Stomach (tissue), 8 donors: ENCODE measurements at regions not wholly inside any gene's neighbourhood (a gene's known extent, or its start where the extent isn't known, plus 50 kb on each side); places are given as distances from the start of the nearest gene placed in this dataset.
A peak's percentile ranks its signal among the peaks of the same experiment; 100 is the strongest.

Source experiments
- DNase-seq, 2 donors: peaks; one replicate each; pipeline versions ENCODE4 v3.0.0 to v3.0.0-alpha.2; 2013 to 2019
- H3K27ac ChIP-seq, 5 donors: fragments of 200-600 bp in 4 of 5; sonication (generic) in 4 of 5; one replicate each; pipeline ENCODE4 v1.5.1; 2013 to 2019; ENCODE audit warnings: mild to moderate bottlenecking in 1 of 5, moderate library complexity in 1 of 5
- H3K27me3 ChIP-seq, 3 donors: fragments of 200-600 bp; sonication (generic); one replicate each; pipeline ENCODE4 v1.5.1; 2017 to 2019; ENCODE audit warnings: mixed run types in 1 of 3
- H3K36me3 ChIP-seq, 4 donors: fragments of 200-600 bp; sonication (generic); 1 replicate in 3 of 4; 2 replicates in 1 of 4; pipeline ENCODE4 v1.5.1; 2016 to 2019
- H3K4me1 ChIP-seq, 4 donors: fragments of 200-600 bp; sonication (generic); one replicate each; pipeline ENCODE4 v1.5.1; 2016 to 2019
- H3K4me3 ChIP-seq, 4 donors: fragments of 200-600 bp; sonication (generic) in 3 of 4; one replicate each; pipeline ENCODE4 v1.5.1; 2016 to 2019; ENCODE audit warnings: mild to moderate bottlenecking in 1 of 4
- H3K9me3 ChIP-seq, 4 donors: fragments of 200-600 bp; sonication (generic); one replicate each; pipeline ENCODE4 v1.5.1; 2016 to 2019
- EP300 ChIP-seq: sonication (generic); formaldehyde crosslinking; IDR thresholded peaks from one replicate; pipeline ENCODE4 v1.6.1; 2017; ENCODE audit warnings: antibody characterized with exemption
- POLR2A ChIP-seq, 4 donors: fragments of 450-650 bp; IDR thresholded peaks; one replicate each; pipeline ENCODE4 v1.6.1; 2016; ENCODE audit warnings: antibody characterized with exemption in 4 of 4, control low read depth in 2 of 4, mild to moderate bottlenecking in 1 of 4, moderate library complexity in 1 of 4
- POLR2AphosphoS5 ChIP-seq, 3 donors: sonication (generic); formaldehyde crosslinking; IDR thresholded peaks; one replicate each; pipeline ENCODE4 v1.6.1; 2016; ENCODE audit warnings: antibody characterized with exemption in 3 of 3
- WGBS, 5 donors: extraction: QIAGEN DNeasy Blood & Tissue Kit in 3 of 5; methylation state at CpG; one replicate each; pipeline versions ENCODE4 v1.1.5 to v1.1.7; 2013 to 2018; 5-methylcytosine and 5-hydroxymethylcytosine counted together
- intact Hi-C: fragments of 100-400 bp; cut with DNase I; formaldehyde crosslinking; loops from one replicate; pipeline ENCODE4 v1.15.1; 2023; ENCODE audit warnings: low total_unique reads
- TF ChIP-seq, protein P1 (sequence below), 7 experiments: fragments of 450-650 bp in 4 of 7; fragments of 200-600 bp in 3 of 7; sonication (generic) in 3 of 7; IDR thresholded peaks; one replicate each; pipeline ENCODE4 v1.5.1; 2016 to 2019; ENCODE audit warnings: antibody characterized with exemption in 7 of 7, control low read depth in 2 of 7, mild to moderate bottlenecking in 1 of 7
- donor health status: healthy with polysubstance abuse.
- donor health status: Bipolar disorder and iron deficiency.
- donor health status: healthy.

DNA sequence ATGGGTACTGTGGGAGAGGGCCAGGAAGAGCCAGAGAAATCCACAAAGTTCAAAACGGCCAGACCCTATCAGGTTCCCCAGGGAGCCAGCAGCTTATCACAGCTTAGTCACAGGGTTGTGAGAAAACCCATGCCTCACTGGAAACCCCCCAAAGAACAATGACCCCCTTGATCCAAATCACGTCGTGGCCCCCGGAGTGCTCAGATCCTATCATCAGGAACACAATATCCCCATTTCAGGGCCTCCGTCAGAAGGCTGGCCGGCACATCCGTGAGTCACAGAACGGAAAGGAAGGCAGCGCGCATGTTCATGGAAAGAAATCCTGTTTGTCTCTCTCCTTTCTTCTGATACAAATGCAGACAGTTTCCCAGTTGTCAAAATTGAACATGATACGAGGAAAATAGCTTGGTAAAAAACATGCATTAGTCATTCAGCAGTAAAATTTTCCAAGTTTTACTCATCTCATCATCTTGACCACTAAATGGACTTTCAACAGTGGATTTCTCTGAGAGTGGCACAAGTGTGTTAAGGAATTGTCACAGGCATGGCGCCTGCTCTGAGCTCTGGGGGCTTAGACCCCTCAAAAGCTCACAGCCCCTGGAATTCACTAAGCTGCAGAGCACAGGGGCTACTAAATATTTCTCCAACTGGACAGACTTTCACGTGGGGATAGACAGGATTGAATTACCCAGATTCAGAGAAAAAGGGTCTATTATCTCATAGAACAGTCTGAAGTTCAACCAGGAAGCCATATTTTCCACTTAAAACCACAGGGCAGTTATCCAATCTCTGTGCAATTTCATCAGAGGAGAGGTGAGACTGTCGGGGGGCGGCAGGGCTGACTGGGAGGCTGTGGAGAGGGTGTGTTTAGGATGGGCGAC lies 124.8 kb downstream of the RIPK4 start:
- Histone ChIP-seq H3K4me3 (no peak overlapping the region), H3K27ac (peak overlapping the region in 4 of 5 donors; percentile 55 to 69 (median 57)), H3K4me1 (peaks cover 0 to 14% (median 2%) of the 10 kb centered on the region in 4 donors), H3K36me3 (no peaks in the 10 kb centered on the region), H3K27me3 (no peaks in the 10 kb centered on the region), H3K9me3 (peaks cover 0 to 7% (median 0%) of the 10 kb centered on the region in 4 donors)
- intact Hi-C loops = no loop called here
- DNase-seq = peak in 1 of 2 donors; percentile 71
- 35 to 54% (median 48%) methylated on average over 16 of the region's 16 CpGs for WGBS, 5 donors
- no peak for TF ChIP-seq EP300
- no peak for TF ChIP-seq POLR2A (IDR thresholded peaks at IDR 0.05)
- TF ChIP-seq, protein P1, sequence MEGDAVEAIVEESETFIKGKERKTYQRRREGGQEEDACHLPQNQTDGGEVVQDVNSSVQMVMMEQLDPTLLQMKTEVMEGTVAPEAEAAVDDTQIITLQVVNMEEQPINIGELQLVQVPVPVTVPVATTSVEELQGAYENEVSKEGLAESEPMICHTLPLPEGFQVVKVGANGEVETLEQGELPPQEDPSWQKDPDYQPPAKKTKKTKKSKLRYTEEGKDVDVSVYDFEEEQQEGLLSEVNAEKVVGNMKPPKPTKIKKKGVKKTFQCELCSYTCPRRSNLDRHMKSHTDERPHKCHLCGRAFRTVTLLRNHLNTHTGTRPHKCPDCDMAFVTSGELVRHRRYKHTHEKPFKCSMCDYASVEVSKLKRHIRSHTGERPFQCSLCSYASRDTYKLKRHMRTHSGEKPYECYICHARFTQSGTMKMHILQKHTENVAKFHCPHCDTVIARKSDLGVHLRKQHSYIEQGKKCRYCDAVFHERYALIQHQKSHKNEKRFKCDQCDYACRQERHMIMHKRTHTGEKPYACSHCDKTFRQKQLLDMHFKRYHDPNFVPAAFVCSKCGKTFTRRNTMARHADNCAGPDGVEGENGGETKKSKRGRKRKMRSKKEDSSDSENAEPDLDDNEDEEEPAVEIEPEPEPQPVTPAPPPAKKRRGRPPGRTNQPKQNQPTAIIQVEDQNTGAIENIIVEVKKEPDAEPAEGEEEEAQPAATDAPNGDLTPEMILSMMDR (IDR thresholded peaks at IDR 0.05) = no peak
- TF ChIP-seq POLR2AphosphoS5 (IDR thresholded peaks at IDR 0.05) = peak in 1 of 3 donors; percentile 30

GRCh38 chr21:41641510-41641815 lies 125.4 kb downstream of the RIPK4 start:
- TF ChIP-seq POLR2A (IDR thresholded peaks at IDR 0.05) (no peak), POLR2AphosphoS5 (IDR thresholded peaks at IDR 0.05) (no peak), EP300 (no peak)
- TF ChIP-seq, protein P1 (IDR thresholded peaks at IDR 0.05) = no peak
- WGBS, 5 donors = 50 to 69% (median 53%) methylated on average over 3 of the region's 3 CpGs
- H3K27me3 ChIP-seq = peaks cover 0 to 6% (median 0%) of the 10 kb centered on the region in 3 donors
- peaks cover 0 to 14% (median 2%) of the 10 kb centered on the region in 4 donors for H3K4me1 ChIP-seq
- no peak for DNase-seq
- no peaks in the 10 kb centered on the region for H3K36me3 ChIP-seq
- no peak overlapping the region for H3K4me3 ChIP-seq
- intact Hi-C loops = no loop called here
- peaks cover 0 to 7% (median 0%) of the 10 kb centered on the region in 4 donors for H3K9me3 ChIP-seq
- peak overlapping the region in 4 of 5 donors; percentile 55 to 69 (median 57) for H3K27ac ChIP-seq

GRCh38 chr21:41640748-41641509 lies 125.9 kb downstream of the RIPK4 start:
- peaks cover 0 to 7% (median 0%) of the 10 kb centered on the region in 4 donors for H3K9me3 ChIP-seq
- WGBS, 5 donors = 67 to 75% (median 74%) methylated on average over 6 of the region's 6 CpGs
- no peak for TF ChIP-seq POLR2A (IDR thresholded peaks at IDR 0.05)
- no peak for TF ChIP-seq POLR2AphosphoS5 (IDR thresholded peaks at IDR 0.05)
- TF ChIP-seq, protein P1 (IDR thresholded peaks at IDR 0.05) = no peak
- TF ChIP-seq EP300 = no peak
- peak overlapping the region in 4 of 5 donors; percentile 55 to 69 (median 57) for H3K27ac ChIP-seq
- H3K36me3 ChIP-seq = no peaks in the 10 kb centered on the region
- H3K4me1 ChIP-seq = peaks cover 0 to 14% (median 2%) of the 10 kb centered on the region in 4 donors
- intact Hi-C loops = no loop called here
- DNase-seq = no peak
- peaks cover 0 to 8% (median 0%) of the 10 kb centered on the region in 3 donors for H3K27me3 ChIP-seq
- no peak overlapping the region for H3K4me3 ChIP-seq

DNA sequence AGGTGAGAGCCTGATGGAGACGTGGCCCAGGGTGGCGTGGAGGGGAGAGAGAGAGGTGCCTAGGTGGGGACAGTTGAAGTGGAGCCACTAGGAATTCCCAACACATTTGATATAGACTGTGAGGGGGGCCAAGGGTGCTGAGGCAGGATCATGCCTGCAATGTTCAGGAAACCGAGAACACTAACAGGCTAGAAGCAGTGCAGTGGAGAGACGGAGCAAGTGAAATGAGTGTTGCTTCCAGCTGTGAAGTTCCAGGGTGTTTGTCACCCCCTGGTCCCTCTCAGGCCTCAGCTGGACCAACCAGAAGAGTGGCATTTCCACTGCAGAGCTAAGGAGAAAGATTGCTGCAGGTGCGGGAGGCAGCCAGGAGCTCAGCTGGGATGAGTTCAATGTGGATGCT lies 127.1 kb downstream of the RIPK4 start:
- no peak for DNase-seq
- TF ChIP-seq, protein P1 (IDR thresholded peaks at IDR 0.05) = no peak
- TF ChIP-seq POLR2AphosphoS5 (IDR thresholded peaks at IDR 0.05) (no peak), EP300 (no peak), POLR2A (IDR thresholded peaks at IDR 0.05) (no peak)
- Histone ChIP-seq H3K4me1 (peaks cover 0 to 14% (median 2%) of the 10 kb centered on the region in 4 donors), H3K4me3 (no peak overlapping the region), H3K9me3 (peaks cover 0 to 7% (median 0%) of the 10 kb centered on the region in 4 donors), H3K27ac (no peak overlapping the region), H3K36me3 (no peaks in the 10 kb centered on the region), H3K27me3 (peaks cover 0 to 8% (median 0%) of the 10 kb centered on the region in 3 donors)
- intact Hi-C loops = no loop called here
- 93 to 97% (median 95%) methylated on average over 5 of the region's 5 CpGs for WGBS, 5 donors
